NB4 (cell line): ENCODE measurements at regions not wholly inside any gene's neighbourhood (a gene's known extent, or its start where the extent isn't known, plus 50 kb on each side); places are given as distances from the start of the nearest gene placed in this dataset.

Experiments
- MYC ChIP-seq: IDR thresholded peaks from 2 replicates; pipeline ENCODE4 v1.6.1; 2011; ENCODE audit warnings: low read depth, low read length
- POLR2A ChIP-seq: IDR thresholded peaks from 2 replicates; pipeline ENCODE4 v1.6.1; 2011; ENCODE audit warnings: mild to moderate bottlenecking; ENCODE audit not compliant: insufficient read length; ENCODE audit errors: extremely low read depth
- TF ChIP-seq, protein P1 (sequence below): IDR thresholded peaks from one replicate; pipeline ENCODE4 v1.5.1; 2012; ENCODE audit warnings: low read depth, low read length
- TF ChIP-seq, protein P2 (sequence below): IDR thresholded peaks from 2 replicates; pipeline ENCODE4 v1.6.1; 2011; ENCODE audit warnings: low read depth, low read length

DNA sequence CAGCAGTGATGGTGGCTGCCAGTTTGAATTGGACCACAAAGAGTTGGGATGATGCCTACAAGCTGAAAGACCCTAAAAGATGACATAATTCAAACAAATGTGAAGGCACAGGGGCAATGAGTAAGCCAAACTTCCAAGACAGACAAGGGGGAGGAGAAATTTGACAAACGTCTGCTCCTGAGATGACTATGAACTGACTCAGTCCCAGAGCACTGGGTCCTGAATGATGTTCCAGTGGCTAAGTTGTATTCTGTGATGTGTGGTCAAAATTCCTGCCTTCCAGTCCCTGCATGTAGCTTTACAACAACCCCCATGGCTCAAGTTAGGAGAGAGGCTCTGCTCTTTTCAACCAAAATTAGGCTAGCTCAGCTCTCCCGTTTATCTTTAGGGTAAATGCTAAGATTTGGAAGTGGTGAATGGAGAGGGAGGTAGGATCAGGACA lies 86.1 kb upstream of the SIRPA start:
- TF ChIP-seq, protein P1, sequence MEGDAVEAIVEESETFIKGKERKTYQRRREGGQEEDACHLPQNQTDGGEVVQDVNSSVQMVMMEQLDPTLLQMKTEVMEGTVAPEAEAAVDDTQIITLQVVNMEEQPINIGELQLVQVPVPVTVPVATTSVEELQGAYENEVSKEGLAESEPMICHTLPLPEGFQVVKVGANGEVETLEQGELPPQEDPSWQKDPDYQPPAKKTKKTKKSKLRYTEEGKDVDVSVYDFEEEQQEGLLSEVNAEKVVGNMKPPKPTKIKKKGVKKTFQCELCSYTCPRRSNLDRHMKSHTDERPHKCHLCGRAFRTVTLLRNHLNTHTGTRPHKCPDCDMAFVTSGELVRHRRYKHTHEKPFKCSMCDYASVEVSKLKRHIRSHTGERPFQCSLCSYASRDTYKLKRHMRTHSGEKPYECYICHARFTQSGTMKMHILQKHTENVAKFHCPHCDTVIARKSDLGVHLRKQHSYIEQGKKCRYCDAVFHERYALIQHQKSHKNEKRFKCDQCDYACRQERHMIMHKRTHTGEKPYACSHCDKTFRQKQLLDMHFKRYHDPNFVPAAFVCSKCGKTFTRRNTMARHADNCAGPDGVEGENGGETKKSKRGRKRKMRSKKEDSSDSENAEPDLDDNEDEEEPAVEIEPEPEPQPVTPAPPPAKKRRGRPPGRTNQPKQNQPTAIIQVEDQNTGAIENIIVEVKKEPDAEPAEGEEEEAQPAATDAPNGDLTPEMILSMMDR = no peak
- TF ChIP-seq POLR2A (no peak), MYC (no peak)
- TF ChIP-seq, protein P2, sequence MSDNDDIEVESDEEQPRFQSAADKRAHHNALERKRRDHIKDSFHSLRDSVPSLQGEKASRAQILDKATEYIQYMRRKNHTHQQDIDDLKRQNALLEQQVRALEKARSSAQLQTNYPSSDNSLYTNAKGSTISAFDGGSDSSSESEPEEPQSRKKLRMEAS = no peak
